ENCODE measurements at regions not wholly inside any gene's neighbourhood (a gene's known extent, or its start where the extent isn't known, plus 50 kb on each side); places are given as distances from the start of the nearest gene placed in this dataset.

- TF ChIP-seq CTCF (IDR thresholded peaks at IDR 0.05; ENCODE audit: low read depth, low read length) (no peak), POLR2A (IDR thresholded peaks at IDR 0.05; ENCODE audit: extremely low read depth, insufficient read length) (no peak), MAX (IDR thresholded peaks at IDR 0.05; ENCODE audit: low read depth, low read length) (no peak), MYC (IDR thresholded peaks at IDR 0.05; ENCODE audit: low read depth, low read length) (no peak)
These were observed 703.6 kb downstream of the CPS1 start for GRCh38 chr2:211259831-211260476.

All from NB4 (cell line).